GM19467 (cell line): ENCODE measurements at regions not wholly inside any gene's neighbourhood (a gene's known extent, or its start where the extent isn't known, plus 50 kb on each side); places are given as distances from the start of the nearest gene placed in this dataset.

ENCODE experiments used
- ATAC-seq: cut with Tn5 transposase; IDR thresholded peaks from one replicate; pipeline ENCODE4 v1.9.1; 2021; ENCODE audit warnings: mild to moderate bottlenecking, moderate library complexity; ENCODE audit not compliant: unreplicated experiment

- no peak for ATAC-seq
Observed at GRCh38 chr2:137823196-137823595, 141.1 kb upstream of the HNMT start.

GRCh38 chr2:137824501-137824900 lies 139.8 kb upstream of the HNMT start:
- ATAC-seq = no peak

GRCh38 chr2:137826373-137827372 lies 137.6 kb upstream of the HNMT start:
- ATAC-seq = peak; percentile 95

DNA sequence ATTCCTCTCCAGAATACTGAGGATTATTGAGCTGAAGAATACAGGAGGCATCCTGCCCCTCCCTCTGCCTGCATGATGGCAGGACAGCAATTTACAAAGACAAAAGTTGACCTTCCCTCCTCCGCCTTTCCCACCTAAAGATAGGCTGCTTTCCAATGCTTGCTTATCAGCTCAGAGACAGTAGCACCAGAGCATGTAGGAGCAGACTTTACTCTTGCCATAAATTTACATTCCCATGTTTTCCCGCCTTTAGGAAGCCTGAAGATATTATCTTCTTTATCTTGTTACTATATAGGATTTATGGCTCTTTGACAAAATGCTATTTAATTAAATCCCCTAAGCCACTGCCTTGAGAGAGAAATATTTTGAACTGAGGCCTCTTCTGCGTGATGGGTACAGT lies 135.6 kb upstream of the HNMT start:
- no peak for ATAC-seq

DNA sequence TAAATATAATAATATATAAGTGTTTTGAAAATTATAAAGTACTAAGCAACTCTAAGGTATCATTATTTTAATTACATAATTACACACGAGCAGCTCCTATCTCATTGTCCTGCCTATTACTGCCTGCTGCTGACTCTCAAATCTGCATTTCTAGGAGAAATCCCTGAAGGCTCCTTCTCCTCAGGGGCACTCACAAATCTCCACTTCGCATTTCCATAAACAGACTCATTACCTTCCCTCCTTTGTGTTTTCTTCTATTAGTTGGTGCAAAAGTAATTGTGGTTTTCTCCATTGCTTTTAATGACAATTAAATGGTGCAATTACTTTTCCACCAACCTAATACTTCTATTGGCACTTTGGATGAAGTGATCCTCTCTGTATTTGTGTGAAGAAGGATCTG lies 135.0 kb upstream of the HNMT start:
- ATAC-seq = no peak

GRCh38 chr2:137834760-137835379 lies 129.4 kb upstream of the HNMT start:
- ATAC-seq = no peak

- no peak for ATAC-seq
Observed at GRCh38 chr2:137836671-137837070, 127.6 kb upstream of the HNMT start.

DNA sequence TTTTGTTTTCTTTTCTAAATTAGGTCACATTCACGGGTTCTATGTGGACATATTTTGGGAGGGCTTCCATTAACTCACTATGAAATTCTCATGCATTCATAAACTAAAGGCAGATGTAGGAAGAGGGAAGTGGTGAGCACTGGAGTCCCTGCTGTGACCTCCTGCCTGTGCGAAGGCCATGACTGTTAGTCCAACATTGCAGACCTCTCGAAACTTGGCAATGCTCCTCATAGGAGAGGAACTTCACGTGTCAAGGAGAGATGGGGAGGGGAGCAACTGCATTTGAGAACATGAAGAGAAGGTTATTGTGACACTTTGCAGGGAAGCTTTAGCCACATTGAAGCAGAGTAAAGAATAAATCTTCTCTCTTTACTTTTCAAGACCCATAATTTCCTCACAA lies 126.4 kb upstream of the HNMT start:
- ATAC-seq = no peak

- ATAC-seq = peak; percentile 46
Observed at GRCh38 chr2:137838255-137839092, 125.8 kb upstream of the HNMT start.

DNA sequence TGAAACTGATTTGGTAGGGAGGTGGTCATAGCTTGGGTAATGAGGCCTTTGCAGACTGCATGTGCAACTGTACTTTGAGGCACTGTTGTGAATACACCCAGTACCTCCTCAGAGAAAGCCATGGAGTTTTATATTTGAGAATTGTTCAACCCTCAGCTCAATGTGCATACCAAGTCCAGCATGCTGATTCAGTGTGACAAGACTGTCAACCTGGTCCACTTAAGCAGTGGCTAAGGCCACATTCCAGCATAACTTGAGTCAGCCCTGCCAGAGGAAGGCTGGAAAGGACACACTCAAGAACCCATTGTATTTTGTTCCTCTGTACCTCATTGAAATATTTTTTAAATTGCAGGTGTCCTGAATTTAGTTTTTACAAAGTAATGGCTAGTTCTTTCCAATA lies 121.8 kb upstream of the HNMT start:
- ATAC-seq = no peak

GRCh38 chr2:137842952-137843351 lies 121.3 kb upstream of the HNMT start:
- ATAC-seq = no peak

GRCh38 chr2:137845422-137845821 lies 118.9 kb upstream of the HNMT start:
- no peak for ATAC-seq

DNA sequence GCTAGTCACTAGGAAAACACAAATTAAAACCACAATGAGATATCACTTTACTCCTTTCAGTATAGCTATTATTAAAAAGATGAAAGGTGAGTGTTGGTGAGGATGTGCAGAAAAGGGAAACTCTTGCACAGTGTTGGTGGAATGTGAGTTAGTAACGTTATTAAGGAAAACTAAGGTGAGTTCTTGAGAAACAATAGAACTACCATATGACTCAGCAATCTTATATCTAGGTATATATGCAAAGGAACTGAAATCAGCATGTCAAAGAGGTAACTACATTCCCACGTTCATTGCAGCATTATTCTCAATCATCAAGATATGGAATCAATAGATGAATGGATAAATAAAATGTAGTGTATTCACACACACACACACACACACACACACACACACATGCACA lies 117.3 kb upstream of the HNMT start:
- ATAC-seq = no peak

DNA sequence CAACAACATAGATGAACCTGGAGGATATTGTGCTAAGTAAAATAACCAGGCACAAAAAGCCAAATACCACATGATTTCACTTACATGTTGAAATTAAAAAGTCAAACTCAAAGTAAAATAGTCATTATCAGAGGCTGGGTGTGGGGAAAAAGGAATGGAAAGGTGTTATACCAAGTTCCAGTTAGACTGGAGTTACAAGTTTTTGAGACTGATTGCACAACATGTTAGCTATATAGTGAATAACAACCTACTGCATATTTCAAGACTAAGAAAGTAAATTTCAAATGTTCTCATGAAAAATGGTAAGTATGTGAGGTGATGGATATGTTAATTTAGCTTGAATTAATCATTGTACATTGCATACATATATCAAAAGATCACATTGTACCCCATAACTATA lies 116.8 kb upstream of the HNMT start:
- ATAC-seq = no peak

DNA sequence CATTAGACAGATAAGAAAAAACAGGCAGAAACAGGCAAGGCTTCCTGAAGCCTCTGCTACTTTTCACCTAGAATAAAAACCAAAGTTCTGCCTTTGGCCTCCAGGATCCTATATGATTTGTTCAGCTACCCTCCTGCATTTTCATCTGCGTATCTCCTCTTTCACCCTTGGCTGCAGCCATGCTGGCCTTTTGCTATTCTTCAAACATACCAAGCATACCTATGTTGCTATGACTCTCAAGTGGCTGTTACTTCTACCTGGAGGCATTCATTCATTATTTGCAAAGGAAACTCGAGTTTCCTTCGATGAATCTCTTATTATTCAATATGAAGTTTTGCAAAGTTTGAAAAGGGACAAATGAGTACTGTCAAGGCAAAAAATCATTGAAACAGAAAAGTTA lies 106.4 kb upstream of the HNMT start:
- ATAC-seq = no peak

DNA sequence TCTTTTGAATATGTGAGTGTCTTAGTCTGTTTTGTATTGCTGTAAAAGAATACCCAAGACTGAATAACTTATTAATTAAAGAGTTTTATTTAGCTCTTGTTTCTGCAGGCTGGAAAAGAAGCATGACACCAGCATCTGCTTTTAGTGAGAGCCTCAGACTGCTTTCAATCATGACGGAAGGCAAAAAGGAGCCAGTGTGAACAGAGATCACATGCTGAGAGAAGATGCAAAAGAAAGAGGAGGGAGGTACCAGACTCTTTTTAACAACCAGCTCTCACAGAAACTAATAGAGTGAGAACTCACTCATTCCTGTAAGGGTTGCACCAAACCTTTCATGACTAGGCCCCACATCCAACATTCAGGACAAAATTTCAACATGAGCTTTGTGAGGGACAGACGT lies 101.6 kb upstream of the HNMT start:
- no peak for ATAC-seq

DNA sequence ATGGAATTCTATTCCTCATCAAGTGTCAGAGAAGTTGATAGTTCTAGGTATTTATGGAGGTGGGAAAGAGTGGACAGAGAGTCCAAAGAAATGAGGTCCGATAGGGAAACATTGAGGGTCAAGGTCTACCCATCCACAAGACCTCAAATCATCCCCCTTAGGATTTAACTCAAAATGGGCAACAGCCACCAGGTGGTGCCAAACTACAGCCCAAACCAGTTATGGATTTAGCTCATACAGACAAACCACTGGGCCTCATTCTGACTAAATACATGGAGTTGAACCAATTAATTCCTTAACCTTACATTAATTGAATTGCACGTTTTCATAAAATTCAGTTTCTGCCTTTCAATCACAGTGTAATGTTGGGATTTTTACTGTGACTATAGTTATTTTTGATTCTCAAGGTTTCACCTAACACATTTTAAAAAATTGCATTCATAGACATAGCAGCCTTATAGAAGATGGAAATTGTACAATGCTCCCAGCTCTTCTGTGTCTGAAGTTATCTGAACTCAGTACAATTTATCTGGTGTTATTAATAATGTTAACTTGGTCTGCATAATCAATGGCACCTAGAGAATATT lies 98.2 kb upstream of the HNMT start:
- ATAC-seq = no peak

GRCh38 chr2:137870682-137871081 lies 93.6 kb upstream of the HNMT start:
- peak; percentile 74 for ATAC-seq

- ATAC-seq = no peak
Observed at GRCh38 chr2:137872577-137872976, 91.7 kb upstream of the HNMT start.

GRCh38 chr2:137873536-137874244 lies 90.6 kb upstream of the HNMT start:
- ATAC-seq = no peak
